Ishikawa (cell line): ENCODE measurements at regions not wholly inside any gene's neighbourhood (a gene's known extent, or its start where the extent isn't known, plus 50 kb on each side); places are given as distances from the start of the nearest gene placed in this dataset.

Source experiments
- CEBPB ChIP-seq: IDR thresholded peaks from 2 replicates; pipeline ENCODE4 v1.6.1; 2012
- CREB1 ChIP-seq: IDR thresholded peaks from 2 replicates; pipeline ENCODE4 v1.6.1; 2012; ENCODE audit warnings: low read depth
- EGR1 ChIP-seq: IDR thresholded peaks from 2 replicates; pipeline ENCODE4 v1.6.1; 2012
- EP300 ChIP-seq: IDR thresholded peaks from 2 replicates; pipeline ENCODE4 v1.6.1; 2012; ENCODE audit warnings: borderline replicate concordance
- FOXM1 ChIP-seq: IDR thresholded peaks from 2 replicates; pipeline ENCODE4 v1.6.1; 2012; ENCODE audit warnings: low read depth, borderline replicate concordance
- MAX ChIP-seq: IDR thresholded peaks from 2 replicates; pipeline ENCODE4 v1.6.1; 2012
- NFIC ChIP-seq: IDR thresholded peaks from 2 replicates; pipeline ENCODE4 v1.6.1; 2012
- RAD21 ChIP-seq: IDR thresholded peaks from 2 replicates; pipeline ENCODE4 v1.6.1; 2012; ENCODE audit warnings: low read depth
- REST ChIP-seq: IDR thresholded peaks from 2 replicates; pipeline ENCODE4 v1.6.1; 2012; ENCODE audit warnings: low read depth, mild to moderate bottlenecking
- TAF1 ChIP-seq: IDR thresholded peaks from 2 replicates; pipeline ENCODE4 v1.6.1; 2012; ENCODE audit warnings: low read depth, mild to moderate bottlenecking
- TCF12 ChIP-seq: IDR thresholded peaks from 2 replicates; pipeline ENCODE4 v1.6.1; 2012; ENCODE audit warnings: low read depth
- TEAD4 ChIP-seq: IDR thresholded peaks from 2 replicates; pipeline ENCODE4 v1.6.1; 2012
- USF1 ChIP-seq: IDR thresholded peaks from 2 replicates; pipeline ENCODE4 v1.6.1; 2012
- YY1 ChIP-seq: IDR thresholded peaks from 2 replicates; pipeline ENCODE4 v1.6.1; 2012; ENCODE audit warnings: low read depth
- ZBTB7A ChIP-seq: IDR thresholded peaks from 2 replicates; pipeline ENCODE4 v1.6.1; 2012; ENCODE audit warnings: low read depth

GRCh38 chr13:39108783-39109182 lies 70.5 kb downstream of the NHLRC3 start:
- TF ChIP-seq TCF12 (no peak), RAD21 (no peak), EP300 (no peak), MAX (no peak), REST (no peak), ZBTB7A (no peak), FOXM1 (no peak), CREB1 (no peak), TEAD4 (no peak), YY1 (no peak), CEBPB (no peak), TAF1 (no peak), NFIC (no peak), USF1 (no peak), EGR1 (no peak)

- TF ChIP-seq RAD21, result no peak
- TF ChIP-seq TAF1, result no peak
- no peak for TF ChIP-seq USF1
- no peak for TF ChIP-seq YY1
- TF ChIP-seq EGR1, result no peak
- no peak for TF ChIP-seq NFIC
- no peak for TF ChIP-seq TEAD4
- TF ChIP-seq EP300, result no peak
- no peak for TF ChIP-seq REST
- TF ChIP-seq TCF12, result no peak
- TF ChIP-seq CEBPB, result no peak
- no peak for TF ChIP-seq MAX
- TF ChIP-seq FOXM1, result no peak
- no peak for TF ChIP-seq ZBTB7A
- no peak for TF ChIP-seq CREB1
These were observed 72.4 kb downstream of the NHLRC3 start for GRCh38 chr13:39110518-39111097.

- TF ChIP-seq USF1 (no peak), EGR1 (no peak), TEAD4 (no peak), MAX (no peak)
These were observed 72.9 kb downstream of the NHLRC3 start for GRCh38 chr13:39111145-39111544.

GRCh38 chr13:39119422-39119821 lies 81.2 kb downstream of the NHLRC3 start:
- TF ChIP-seq RAD21 (no peak), EP300 (no peak), MAX (no peak)

- TF ChIP-seq TAF1 (no peak), RAD21 (no peak), CREB1 (no peak), CEBPB (no peak), TEAD4 (no peak), EP300 (no peak), USF1 (no peak), MAX (no peak), FOXM1 (no peak), REST (no peak), TCF12 (no peak), NFIC (no peak), YY1 (no peak), EGR1 (no peak), ZBTB7A (no peak)
These were observed 85.3 kb downstream of the NHLRC3 start for GRCh38 chr13:39123578-39123977.
